GM10266 (cell line): ENCODE measurements at regions not wholly inside any gene's neighbourhood (a gene's known extent, or its start where the extent isn't known, plus 50 kb on each side); places are given as distances from the start of the nearest gene placed in this dataset.
"Not testable (repeated sequence)": the region's sequence is repeated elsewhere in the genome, so short reads cannot be mapped to it uniquely, and the experiment has no call there.

Experiments used
- DNase-seq: peaks from one replicate; pipeline ENCODE4 v3.0.0; 2012; ENCODE audit errors: extremely low spot score
- CTCF ChIP-seq: IDR thresholded peaks from 2 replicates; pipeline ENCODE4 v1.5.1; 2012; ENCODE audit warnings: mild to moderate bottlenecking, low read depth; ENCODE audit not compliant: control insufficient read depth, insufficient read depth; ENCODE audit errors: missing control alignments

GRCh38 chr2:125243074-125243473 lies 1218.0 kb downstream of the CNTNAP5 start:
- DNase-seq, result no peak
- no peak for TF ChIP-seq CTCF

GRCh38 chr2:125254010-125254409 lies 1228.9 kb downstream of the CNTNAP5 start:
- no peak for DNase-seq
- TF ChIP-seq CTCF, result no peak

GRCh38 chr2:125259451-125259850 lies 1234.4 kb downstream of the CNTNAP5 start:
- DNase-seq, result peak; percentile 14
- no peak for TF ChIP-seq CTCF

GRCh38 chr2:125260366-125260930 lies 1235.4 kb downstream of the CNTNAP5 start:
- DNase-seq, result not testable (repeated sequence)

GRCh38 chr2:125264453-125264852 lies 1239.4 kb downstream of the CNTNAP5 start:
- no peak for DNase-seq
- no peak for TF ChIP-seq CTCF

- no peak for TF ChIP-seq CTCF
- DNase-seq, result no peak
Measured at GRCh38 chr2:125267683-125268082, 1242.6 kb downstream of the CNTNAP5 start.

GRCh38 chr2:125272651-125273050 lies 1247.6 kb downstream of the CNTNAP5 start:
- no peak for DNase-seq
- no peak for TF ChIP-seq CTCF

- no peak for TF ChIP-seq CTCF
- no peak for DNase-seq
Measured at GRCh38 chr2:125274718-125275117, 1249.6 kb downstream of the CNTNAP5 start.
